ENCODE measurements at regions not wholly inside any gene's neighbourhood (a gene's known extent, or its start where the extent isn't known, plus 50 kb on each side); places are given as distances from the start of the nearest gene placed in this dataset.

GRCh38 chr3:25938566-25939325 lies 148.9 kb downstream of the OXSM start:
- no peaks in the 10 kb centered on the region for H3K27me3 ChIP-seq (ENCODE audit: control insufficient read depth in 1 of 2, insufficient read depth in 2 of 2, low read length in 2 of 2)
- H3K4me1 ChIP-seq (ENCODE audit: control insufficient read depth in 2 of 2, insufficient read depth in 2 of 2, low read length in 1 of 2) = no peaks in the 10 kb centered on the region
- H3K9me3 ChIP-seq (ENCODE audit: control insufficient read depth in 2 of 2, insufficient read depth in 1 of 2, low read depth in 1 of 2, low read length in 1 of 2) = no peaks in the 10 kb centered on the region
- no peak overlapping the region for H3K27ac ChIP-seq (ENCODE audit: low read depth in 2 of 2, low read length in 1 of 2)
- H3K4me3 ChIP-seq (ENCODE audit: low read depth in 1 of 2, low read length in 2 of 2) = no peak overlapping the region
- no peaks in the 10 kb centered on the region for H3K36me3 ChIP-seq (ENCODE audit: control insufficient read depth in 2 of 2, insufficient read depth in 2 of 2, low read length in 1 of 2)
- 40 to 54% methylated on average over 2 of the region's 2 CpGs for WGBS, 2 donors

GRCh38 chr3:25940935-25941334 lies 151.0 kb downstream of the OXSM start:
- no peaks in the 10 kb centered on the region for H3K9me3 ChIP-seq (ENCODE audit: control insufficient read depth in 2 of 2, insufficient read depth in 1 of 2, low read depth in 1 of 2, low read length in 1 of 2)
- no peaks in the 10 kb centered on the region for H3K4me1 ChIP-seq (ENCODE audit: control insufficient read depth in 2 of 2, insufficient read depth in 2 of 2, low read length in 1 of 2)
- no peak overlapping the region for H3K27ac ChIP-seq (ENCODE audit: low read depth in 2 of 2, low read length in 1 of 2)
- no peaks in the 10 kb centered on the region for H3K27me3 ChIP-seq (ENCODE audit: control insufficient read depth in 1 of 2, insufficient read depth in 2 of 2, low read length in 2 of 2)
- no peaks in the 10 kb centered on the region for H3K36me3 ChIP-seq (ENCODE audit: control insufficient read depth in 2 of 2, insufficient read depth in 2 of 2, low read length in 1 of 2)
- no peak overlapping the region for H3K4me3 ChIP-seq (ENCODE audit: low read depth in 1 of 2, low read length in 2 of 2)
- 95 to 96% methylated on average over 2 of the region's 2 CpGs for WGBS, 2 donors

- WGBS, 2 donors = 92 to 94% methylated on average over 5 of the region's 5 CpGs
- H3K27ac ChIP-seq (ENCODE audit: low read depth in 2 of 2, low read length in 1 of 2) = no peak overlapping the region
- H3K27me3 ChIP-seq (ENCODE audit: control insufficient read depth in 1 of 2, insufficient read depth in 2 of 2, low read length in 2 of 2) = no peaks in the 10 kb centered on the region
- no peak overlapping the region for H3K4me3 ChIP-seq (ENCODE audit: low read depth in 1 of 2, low read length in 2 of 2)
- H3K9me3 ChIP-seq (ENCODE audit: control insufficient read depth in 2 of 2, insufficient read depth in 1 of 2, low read depth in 1 of 2, low read length in 1 of 2) = no peaks in the 10 kb centered on the region
- no peaks in the 10 kb centered on the region for H3K36me3 ChIP-seq (ENCODE audit: control insufficient read depth in 2 of 2, insufficient read depth in 2 of 2, low read length in 1 of 2)
- no peaks in the 10 kb centered on the region for H3K4me1 ChIP-seq (ENCODE audit: control insufficient read depth in 2 of 2, insufficient read depth in 2 of 2, low read length in 1 of 2)
Measured at GRCh38 chr3:25944329-25944728, 154.4 kb downstream of the OXSM start.

GRCh38 chr3:25945366-25945765 lies 155.5 kb downstream of the OXSM start:
- Histone ChIP-seq H3K4me3 (ENCODE audit: low read depth in 1 of 2, low read length in 2 of 2) (no peak overlapping the region), H3K4me1 (ENCODE audit: control insufficient read depth in 2 of 2, insufficient read depth in 2 of 2, low read length in 1 of 2) (no peaks in the 10 kb centered on the region), H3K9me3 (ENCODE audit: control insufficient read depth in 2 of 2, insufficient read depth in 1 of 2, low read depth in 1 of 2, low read length in 1 of 2) (no peaks in the 10 kb centered on the region), H3K27me3 (ENCODE audit: control insufficient read depth in 1 of 2, insufficient read depth in 2 of 2, low read length in 2 of 2) (no peaks in the 10 kb centered on the region), H3K27ac (ENCODE audit: low read depth in 2 of 2, low read length in 1 of 2) (no peak overlapping the region), H3K36me3 (ENCODE audit: control insufficient read depth in 2 of 2, insufficient read depth in 2 of 2, low read length in 1 of 2) (no peaks in the 10 kb centered on the region)

GRCh38 chr3:25945836-25946235 lies 155.9 kb downstream of the OXSM start:
- H3K27ac ChIP-seq (ENCODE audit: low read depth in 2 of 2, low read length in 1 of 2) = no peak overlapping the region
- 80 to 82% methylated on average over 1 of the region's 1 CpG for WGBS, 2 donors
- H3K4me3 ChIP-seq (ENCODE audit: low read depth in 1 of 2, low read length in 2 of 2) = no peak overlapping the region
- no peaks in the 10 kb centered on the region for H3K27me3 ChIP-seq (ENCODE audit: control insufficient read depth in 1 of 2, insufficient read depth in 2 of 2, low read length in 2 of 2)
- no peaks in the 10 kb centered on the region for H3K36me3 ChIP-seq (ENCODE audit: control insufficient read depth in 2 of 2, insufficient read depth in 2 of 2, low read length in 1 of 2)
- H3K4me1 ChIP-seq (ENCODE audit: control insufficient read depth in 2 of 2, insufficient read depth in 2 of 2, low read length in 1 of 2) = no peaks in the 10 kb centered on the region
- no peaks in the 10 kb centered on the region for H3K9me3 ChIP-seq (ENCODE audit: control insufficient read depth in 2 of 2, insufficient read depth in 1 of 2, low read depth in 1 of 2, low read length in 1 of 2)

- Histone ChIP-seq H3K4me1 (ENCODE audit: control insufficient read depth in 2 of 2, insufficient read depth in 2 of 2, low read length in 1 of 2) (no peaks in the 10 kb centered on the region), H3K27me3 (ENCODE audit: control insufficient read depth in 1 of 2, insufficient read depth in 2 of 2, low read length in 2 of 2) (no peaks in the 10 kb centered on the region), H3K27ac (ENCODE audit: low read depth in 2 of 2, low read length in 1 of 2) (no peak overlapping the region), H3K9me3 (ENCODE audit: control insufficient read depth in 2 of 2, insufficient read depth in 1 of 2, low read depth in 1 of 2, low read length in 1 of 2) (no peaks in the 10 kb centered on the region), H3K4me3 (ENCODE audit: low read depth in 1 of 2, low read length in 2 of 2) (no peak overlapping the region), H3K36me3 (ENCODE audit: control insufficient read depth in 2 of 2, insufficient read depth in 2 of 2, low read length in 1 of 2) (no peaks in the 10 kb centered on the region)
- WGBS, 2 donors = 72 to 82% methylated on average over 2 of the region's 2 CpGs
Measured at GRCh38 chr3:25952133-25952532, 162.2 kb downstream of the OXSM start.

- Histone ChIP-seq H3K4me1 (ENCODE audit: control insufficient read depth in 2 of 2, insufficient read depth in 2 of 2, low read length in 1 of 2) (no peaks in the 10 kb centered on the region), H3K36me3 (ENCODE audit: control insufficient read depth in 2 of 2, insufficient read depth in 2 of 2, low read length in 1 of 2) (no peaks in the 10 kb centered on the region), H3K27me3 (ENCODE audit: control insufficient read depth in 1 of 2, insufficient read depth in 2 of 2, low read length in 2 of 2) (no peaks in the 10 kb centered on the region), H3K9me3 (ENCODE audit: control insufficient read depth in 2 of 2, insufficient read depth in 1 of 2, low read depth in 1 of 2, low read length in 1 of 2) (no peaks in the 10 kb centered on the region), H3K27ac (ENCODE audit: low read depth in 2 of 2, low read length in 1 of 2) (no peak overlapping the region), H3K4me3 (ENCODE audit: low read depth in 1 of 2, low read length in 2 of 2) (no peak overlapping the region)
Measured at GRCh38 chr3:25957026-25957425, 167.1 kb downstream of the OXSM start.

- no peaks in the 10 kb centered on the region for H3K36me3 ChIP-seq (ENCODE audit: control insufficient read depth in 2 of 2, insufficient read depth in 2 of 2, low read length in 1 of 2)
- no peak overlapping the region for H3K27ac ChIP-seq (ENCODE audit: low read depth in 2 of 2, low read length in 1 of 2)
- no peaks in the 10 kb centered on the region for H3K27me3 ChIP-seq (ENCODE audit: control insufficient read depth in 1 of 2, insufficient read depth in 2 of 2, low read length in 2 of 2)
- H3K4me3 ChIP-seq (ENCODE audit: low read depth in 1 of 2, low read length in 2 of 2) = no peak overlapping the region
- no peaks in the 10 kb centered on the region for H3K9me3 ChIP-seq (ENCODE audit: control insufficient read depth in 2 of 2, insufficient read depth in 1 of 2, low read depth in 1 of 2, low read length in 1 of 2)
- H3K4me1 ChIP-seq (ENCODE audit: control insufficient read depth in 2 of 2, insufficient read depth in 2 of 2, low read length in 1 of 2) = no peaks in the 10 kb centered on the region
- 88 to 98% methylated on average over 1 of the region's 1 CpG for WGBS, 2 donors
Measured at GRCh38 chr3:25960776-25961175, 170.9 kb downstream of the OXSM start.

GRCh38 chr3:25962255-25962654 lies 172.4 kb downstream of the OXSM start:
- WGBS, 2 donors = 53 to 59% methylated on average over 4 of the region's 4 CpGs
- Histone ChIP-seq H3K4me1 (ENCODE audit: control insufficient read depth in 2 of 2, insufficient read depth in 2 of 2, low read length in 1 of 2) (no peaks in the 10 kb centered on the region), H3K27ac (ENCODE audit: low read depth in 2 of 2, low read length in 1 of 2) (no peak overlapping the region), H3K9me3 (ENCODE audit: control insufficient read depth in 2 of 2, insufficient read depth in 1 of 2, low read depth in 1 of 2, low read length in 1 of 2) (no peaks in the 10 kb centered on the region), H3K36me3 (ENCODE audit: control insufficient read depth in 2 of 2, insufficient read depth in 2 of 2, low read length in 1 of 2) (no peaks in the 10 kb centered on the region), H3K4me3 (ENCODE audit: low read depth in 1 of 2, low read length in 2 of 2) (no peak overlapping the region), H3K27me3 (ENCODE audit: control insufficient read depth in 1 of 2, insufficient read depth in 2 of 2, low read length in 2 of 2) (no peaks in the 10 kb centered on the region)

- 20 to 27% methylated on average over 2 of the region's 2 CpGs for WGBS, 2 donors
- no peaks in the 10 kb centered on the region for H3K4me1 ChIP-seq (ENCODE audit: control insufficient read depth in 2 of 2, insufficient read depth in 2 of 2, low read length in 1 of 2)
- H3K9me3 ChIP-seq (ENCODE audit: control insufficient read depth in 2 of 2, insufficient read depth in 1 of 2, low read depth in 1 of 2, low read length in 1 of 2) = no peaks in the 10 kb centered on the region
- no peak overlapping the region for H3K4me3 ChIP-seq (ENCODE audit: low read depth in 1 of 2, low read length in 2 of 2)
- no peaks in the 10 kb centered on the region for H3K36me3 ChIP-seq (ENCODE audit: control insufficient read depth in 2 of 2, insufficient read depth in 2 of 2, low read length in 1 of 2)
- H3K27me3 ChIP-seq (ENCODE audit: control insufficient read depth in 1 of 2, insufficient read depth in 2 of 2, low read length in 2 of 2) = no peaks in the 10 kb centered on the region
- H3K27ac ChIP-seq (ENCODE audit: low read depth in 2 of 2, low read length in 1 of 2) = no peak overlapping the region
Measured at GRCh38 chr3:25964141-25964540, 174.3 kb downstream of the OXSM start.
